Panc1 (cell line): ENCODE measurements at regions not wholly inside any gene's neighbourhood (a gene's known extent, or its start where the extent isn't known, plus 50 kb on each side); places are given as distances from the start of the nearest gene placed in this dataset.

Experiments
- ATAC-seq: fragments of 200-7000 bp; cut with Tn5 transposase; 2 replicates; pipeline ENCODE4 v1.9.1; 2020; ENCODE audit warnings: mild to moderate bottlenecking, moderate library complexity
- BruUV-seq: library from RNA; stranded (reverse); fragments of 400-500 nt; replicated peaks from 2 replicates; lab custom pipeline; 2021; lab: Mats Ljungman, UMichigan
- CTCF ChIA-PET: fragments of 300-600 bp; sonication (Branson Sonifier 250); formaldehyde crosslinking; loops from one replicate; lab custom pipeline; 2022; ENCODE audit warnings: antibody characterized with exemption; lab: Charles Lee
- POLR2A ChIA-PET: fragments of 300-600 bp; sonication (Branson Sonifier 250); formaldehyde crosslinking; loops from one replicate; lab custom pipeline; 2022; ENCODE audit warnings: antibody characterized with exemption; lab: Charles Lee
- DNase-seq: peaks from one replicate; pipeline ENCODE4 v3.0.0-alpha.2; 2010; ENCODE audit warnings: low read depth, low spot score
- H3K27ac ChIP-seq: 2 replicates; pipeline ENCODE4 v1.5.1; 2011; ENCODE audit warnings: mild to moderate bottlenecking, low read length, inconsistent platforms
- H3K27me3 ChIP-seq: fragments of 200-500 bp; sonication (Bioruptor generic); 2 replicates; pipeline ENCODE4 v1.6.0; 2014; ENCODE audit warnings: low read length, inconsistent platforms; ENCODE audit not compliant: control insufficient read depth, insufficient read depth
- H3K36me3 ChIP-seq: fragments of 200-500 bp; sonication (Bioruptor generic); 2 replicates; pipeline ENCODE4 v1.5.1; 2014; ENCODE audit warnings: inconsistent platforms, mild to moderate bottlenecking, low read length, moderate library complexity; ENCODE audit not compliant: control insufficient read depth, insufficient read depth
- H3K4me1 ChIP-seq: 2 replicates; pipeline ENCODE4 v1.5.1; 2011; ENCODE audit warnings: inconsistent platforms, mild to moderate bottlenecking, low read length, moderate library complexity; ENCODE audit not compliant: control insufficient read depth, insufficient read depth
- H3K4me3 ChIP-seq, 2 experiments: 2 replicates each; pipeline ENCODE4 v1.5.1; 2011 to 2012; ENCODE audit warnings: low read depth in 2 of 2, low read length in 2 of 2, mild to moderate bottlenecking in 2 of 2, inconsistent platforms in 1 of 2, moderate library complexity in 1 of 2
- H3K9me3 ChIP-seq: fragments of 200-500 bp; sonication (Bioruptor generic); 2 replicates; pipeline ENCODE4 v1.5.1; 2014; ENCODE audit warnings: low read depth, mild to moderate bottlenecking, inconsistent platforms, low read length, moderate library complexity; ENCODE audit not compliant: control insufficient read depth, insufficient read depth
- CTCF ChIP-seq: fragments of 450-650 bp; IDR thresholded peaks from 2 replicates; pipeline ENCODE4 v1.5.1; 2017; ENCODE audit warnings: mild to moderate bottlenecking
- POLR2AphosphoS5 ChIP-seq: IDR thresholded peaks from 2 replicates; pipeline ENCODE4 v1.6.1; 2012; ENCODE audit warnings: mild to moderate bottlenecking, low read depth, low read length, moderate library complexity
- REST ChIP-seq, 2 experiments: IDR thresholded peaks; 2 replicates each; pipeline ENCODE4 v1.6.1; 2011 to 2012; ENCODE audit warnings: low read depth in 2 of 2, control low read depth in 1 of 2, low read length in 1 of 2, mild to moderate bottlenecking in 1 of 2, moderate library complexity in 1 of 2; ENCODE audit not compliant: insufficient read depth in 1 of 2
- SIN3A ChIP-seq: IDR thresholded peaks from 2 replicates; pipeline ENCODE4 v1.6.1; 2012; ENCODE audit warnings: low read depth, mild to moderate bottlenecking, low read length, moderate library complexity, borderline replicate concordance; ENCODE audit not compliant: insufficient read depth
- TCF7L2 ChIP-seq: IDR thresholded peaks from 2 replicates; pipeline ENCODE4 v1.6.1; 2011; ENCODE audit warnings: mild to moderate bottlenecking, low read depth, low read length, inconsistent platforms
- in situ Hi-C: cut with HindIII; loops from 2 replicates; pipeline ENCODE4 v1.10.0; 2016; ENCODE audit warnings: low sequenced_read_pairs, low pct_unique_long_range_greater_than_20kb
- intact Hi-C: fragments of 100-400 bp; cut with micrococcal nuclease; formaldehyde crosslinking; loops from one replicate; pipeline ENCODE4 v1.10.0; 2022; ENCODE audit not compliant: unreplicated experiment

GRCh38 chr6:11425431-11425871 lies 112.1 kb upstream of the TMEM170B start:
- no peaks in the 10 kb centered on the region for H3K4me1 ChIP-seq
- TF ChIP-seq POLR2AphosphoS5 = no peak
- no peak for TF ChIP-seq TCF7L2
- no TSS peak for BruUV-seq
- H3K27ac ChIP-seq = no peak overlapping the region
- no peak overlapping the region for H3K4me3 ChIP-seq
- in situ Hi-C loops (no loop called here), intact Hi-C loops (no loop called here)
- CTCF ChIA-PET = no interaction called here
- no peaks in the 10 kb centered on the region for H3K36me3 ChIP-seq
- H3K9me3 ChIP-seq = no peaks in the 10 kb centered on the region
- H3K27me3 ChIP-seq = no peaks in the 10 kb centered on the region
- no peak for DNase-seq
- POLR2A ChIA-PET = no interaction called here
- no peak for ATAC-seq

- ATAC-seq = no peak
Measured at GRCh38 chr6:11424395-11425034, 113.0 kb upstream of the TMEM170B start.

More at GRCh38 chr6:11424395-11425034, 113.0 kb upstream of the TMEM170B start:
- H3K9me3 ChIP-seq = no peaks in the 10 kb centered on the region
- BruUV-seq = no TSS peak
- in situ Hi-C loops = no loop called here
- H3K4me3 ChIP-seq = no peak overlapping the region
- no peaks in the 10 kb centered on the region for H3K27me3 ChIP-seq
- TF ChIP-seq CTCF = no peak
- TF ChIP-seq REST (IDR thresholded peaks at IDR 0.05; ENCODE audit: insufficient read depth in 1 of 2, low read depth in 2 of 2, low read length in 1 of 2) = no peak
- TF ChIP-seq POLR2AphosphoS5 = no peak
- TF ChIP-seq TCF7L2 = no peak
- TF ChIP-seq SIN3A = no peak
- CTCF ChIA-PET = no interaction called here
- intact Hi-C loops = no loop called here
- no peaks in the 10 kb centered on the region for H3K36me3 ChIP-seq
- DNase-seq = no peak
- POLR2A ChIA-PET = no interaction called here
- H3K4me1 ChIP-seq = no peaks in the 10 kb centered on the region
- no peak overlapping the region for H3K27ac ChIP-seq
